Loucy (cell line): ENCODE measurements at regions not wholly inside any gene's neighbourhood (a gene's known extent, or its start where the extent isn't known, plus 50 kb on each side); places are given as distances from the start of the nearest gene placed in this dataset.

Experiments
- H2AFZ ChIP-seq: fragments of 200-600 bp; sonication (generic); 2 replicates; pipeline ENCODE4 v1.6.0; 2016; ENCODE audit warnings: antibody characterized with exemption, mild to moderate bottlenecking, low read length, moderate library complexity
- H3F3A ChIP-seq: fragments of 200-600 bp; 2 replicates; pipeline ENCODE4 v1.6.0; 2016; ENCODE audit warnings: antibody characterized with exemption, low read depth, mild to moderate bottlenecking
- H3K27me3 ChIP-seq: fragments of 200-600 bp; sonication (generic); 2 replicates; pipeline ENCODE4 v1.6.1; 2014; ENCODE audit warnings: low read length, mild to moderate bottlenecking; ENCODE audit not compliant: insufficient read depth, poor library complexity, severe bottlenecking
- H3K36me3 ChIP-seq: fragments of 200-600 bp; sonication (generic); 2 replicates; pipeline ENCODE4 v1.6.1; 2016; ENCODE audit warnings: low read length; ENCODE audit not compliant: insufficient read depth
- H3K4me1 ChIP-seq: fragments of 200-600 bp; sonication (generic); 2 replicates; pipeline ENCODE4 v1.5.1; 2014; ENCODE audit warnings: low read length, mild to moderate bottlenecking; ENCODE audit not compliant: insufficient read depth, poor library complexity, severe bottlenecking
- H3K4me2 ChIP-seq: fragments of 200-600 bp; sonication (generic); 2 replicates; pipeline ENCODE4 v1.6.0; 2014; ENCODE audit warnings: antibody characterized with exemption, low read length, low read depth, mild to moderate bottlenecking; ENCODE audit not compliant: poor library complexity, severe bottlenecking
- H3K4me3 ChIP-seq: fragments of 200-600 bp; sonication (generic); 2 replicates; pipeline ENCODE4 v1.5.1; 2014; ENCODE audit warnings: low read length, mild to moderate bottlenecking, mixed read lengths; ENCODE audit not compliant: poor library complexity, severe bottlenecking
- H3K79me2 ChIP-seq: fragments of 200-600 bp; sonication (generic); 2 replicates; pipeline ENCODE4 v1.6.1; 2014; ENCODE audit warnings: low read length; ENCODE audit not compliant: insufficient read depth
- H3K9ac ChIP-seq: fragments of 200-600 bp; sonication (generic); 2 replicates; pipeline ENCODE4 v1.6.0; 2014; ENCODE audit warnings: mild to moderate bottlenecking, low read depth, low read length, moderate library complexity; ENCODE audit not compliant: poor library complexity, severe bottlenecking
- H3K9me2 ChIP-seq: fragments of 200-600 bp; sonication (generic); replicated peaks from 2 replicates; pipeline ENCODE4 v1.6.1; 2016; ENCODE audit warnings: low read depth, low read length, mixed read lengths
- H3K9me3 ChIP-seq: fragments of 200-600 bp; sonication (generic); 2 replicates; pipeline ENCODE4 v1.6.1; 2014; ENCODE audit warnings: mild to moderate bottlenecking, antibody characterized with exemption, low read length, low read depth; ENCODE audit not compliant: insufficient read depth
- H4K20me1 ChIP-seq: fragments of 200-600 bp; sonication (generic); 2 replicates; pipeline ENCODE4 v1.6.0; 2014; ENCODE audit warnings: antibody characterized with exemption, low read length, mild to moderate bottlenecking; ENCODE audit not compliant: insufficient read depth, poor library complexity, severe bottlenecking
- CTCF ChIP-seq: fragments of 200-600 bp; sonication (generic); conservative IDR thresholded peaks from 2 replicates; pipeline ENCODE4 v1.5.1; 2014; ENCODE audit warnings: mild to moderate bottlenecking, antibody characterized with exemption, low read length
- EZH2phosphoT487 ChIP-seq: fragments of 200-600 bp; IDR thresholded peaks from 2 replicates; pipeline ENCODE4 v1.6.1; 2018; ENCODE audit warnings: antibody characterized with exemption, mild to moderate bottlenecking, moderate library complexity, borderline replicate concordance

- H3K9ac ChIP-seq, result no peak overlapping the region
- no peaks in the 10 kb centered on the region for H3K9me2 ChIP-seq
- H3K36me3 ChIP-seq, result no peaks in the 10 kb centered on the region
- H4K20me1 ChIP-seq, result no peaks in the 10 kb centered on the region
- no peak overlapping the region for H2AFZ ChIP-seq
- no peaks in the 10 kb centered on the region for H3K4me1 ChIP-seq
- no peaks in the 10 kb centered on the region for H3K79me2 ChIP-seq
- TF ChIP-seq CTCF (no peak), EZH2phosphoT487 (no peak)
- no peak overlapping the region for H3K4me2 ChIP-seq
- H3K27me3 ChIP-seq, result no peaks in the 10 kb centered on the region
- no peaks in the 10 kb centered on the region for H3K9me3 ChIP-seq
- no peaks in the 10 kb centered on the region for H3F3A ChIP-seq
- no peak overlapping the region for H3K4me3 ChIP-seq
Observed at GRCh38 chr11:27194976-27195375, 154.4 kb downstream of the BBOX1 start.

- Histone ChIP-seq H3F3A (no peaks in the 10 kb centered on the region), H2AFZ (no peak overlapping the region), H3K4me2 (no peak overlapping the region), H3K4me1 (no peaks in the 10 kb centered on the region), H4K20me1 (no peaks in the 10 kb centered on the region), H3K27me3 (no peaks in the 10 kb centered on the region), H3K9me2 (no peaks in the 10 kb centered on the region), H3K9me3 (no peaks in the 10 kb centered on the region), H3K79me2 (no peaks in the 10 kb centered on the region), H3K4me3 (no peak overlapping the region), H3K9ac (no peak overlapping the region), H3K36me3 (no peaks in the 10 kb centered on the region)
- no peak for TF ChIP-seq CTCF
- TF ChIP-seq EZH2phosphoT487, result no peak
Observed at GRCh38 chr11:27193434-27194225, 153.0 kb downstream of the BBOX1 start.

- Histone ChIP-seq H3K9ac (no peak overlapping the region), H3K79me2 (no peaks in the 10 kb centered on the region), H3K9me3 (no peaks in the 10 kb centered on the region), H3K36me3 (no peaks in the 10 kb centered on the region), H3F3A (no peaks in the 10 kb centered on the region), H3K4me3 (no peak overlapping the region), H2AFZ (no peak overlapping the region), H4K20me1 (no peaks in the 10 kb centered on the region), H3K9me2 (no peaks in the 10 kb centered on the region), H3K4me2 (no peak overlapping the region), H3K4me1 (no peaks in the 10 kb centered on the region), H3K27me3 (no peaks in the 10 kb centered on the region)
- TF ChIP-seq EZH2phosphoT487 (no peak), CTCF (no peak)
Observed at GRCh38 chr11:27192184-27192583, 151.6 kb downstream of the BBOX1 start.
